ENCODE measurements at regions not wholly inside any gene's neighbourhood (a gene's known extent, or its start where the extent isn't known, plus 50 kb on each side); places are given as distances from the start of the nearest gene placed in this dataset.

- TF ChIP-seq CTCF (optimal IDR thresholded peaks at IDR 0.05 in 1 of 3, IDR thresholded peaks at IDR 0.05 in 1 of 3, conservative IDR thresholded peaks at IDR 0.05 in 1 of 3; ENCODE audit: extremely low read depth in 1 of 3, insufficient read depth in 2 of 3, low read length in 3 of 3) (no peak), EZH2 (IDR thresholded peaks at IDR 0.05; ENCODE audit: low read length) (no peak)
Observed at GRCh38 chrX:110531873-110532580, 173.4 kb downstream of the RTL9 start.

Measured in keratinocyte (primary cell).